ENCODE measurements at regions not wholly inside any gene's neighbourhood (a gene's known extent, or its start where the extent isn't known, plus 50 kb on each side); places are given as distances from the start of the nearest gene placed in this dataset.

GRCh38 chr1:214777364-214777763 lies 174.4 kb downstream of the CENPF start:
- TF ChIP-seq CTCF (IDR thresholded peaks at IDR 0.05; ENCODE audit: low read depth, low read length), result no peak

GRCh38 chr1:214791961-214792360 lies 189.0 kb downstream of the CENPF start:
- H3K4me3 ChIP-seq (ENCODE audit: low read depth, low read length), result no peak overlapping the region
- no peak for TF ChIP-seq CTCF (IDR thresholded peaks at IDR 0.05; ENCODE audit: low read depth, low read length)

More at GRCh38 chr1:214777364-214777763, 174.4 kb downstream of the CENPF start:
- no peak overlapping the region for H3K4me3 ChIP-seq (ENCODE audit: low read depth, low read length)

- TF ChIP-seq CTCF (IDR thresholded peaks at IDR 0.05; ENCODE audit: low read depth, low read length), result no peak
Observed at GRCh38 chr1:214792527-214793186, 189.7 kb downstream of the CENPF start.

GRCh38 chr1:214793708-214794107 lies 190.7 kb downstream of the CENPF start:
- no peak overlapping the region for H3K4me3 ChIP-seq (ENCODE audit: low read depth, low read length)
- no peak for TF ChIP-seq CTCF (IDR thresholded peaks at IDR 0.05; ENCODE audit: low read depth, low read length)

More at GRCh38 chr1:214792527-214793186, 189.7 kb downstream of the CENPF start:
- H3K4me3 ChIP-seq (ENCODE audit: low read depth, low read length), result no peak overlapping the region

- TF ChIP-seq CTCF (IDR thresholded peaks at IDR 0.05; ENCODE audit: low read depth, low read length), result no peak
- no peak overlapping the region for H3K4me3 ChIP-seq (ENCODE audit: low read depth, low read length)
Observed at GRCh38 chr1:214801191-214801590, 198.2 kb downstream of the CENPF start.

GRCh38 chr1:214808845-214809460 lies 206.0 kb downstream of the CENPF start:
- no peak overlapping the region for H3K4me3 ChIP-seq (ENCODE audit: low read depth, low read length)
- TF ChIP-seq CTCF (IDR thresholded peaks at IDR 0.05; ENCODE audit: low read depth, low read length), result peak; percentile 20; the same call in 1 of the 2 replicates

GRCh38 chr1:214816603-214817002 lies 213.6 kb downstream of the CENPF start:
- no peak overlapping the region for H3K4me3 ChIP-seq (ENCODE audit: low read depth, low read length)

More at GRCh38 chr1:214816603-214817002, 213.6 kb downstream of the CENPF start:
- TF ChIP-seq CTCF (IDR thresholded peaks at IDR 0.05; ENCODE audit: low read depth, low read length), result no peak

Data from WI38 (cell line).